GM19035 (cell line): ENCODE measurements at regions not wholly inside any gene's neighbourhood (a gene's known extent, or its start where the extent isn't known, plus 50 kb on each side); places are given as distances from the start of the nearest gene placed in this dataset.
"Not testable (repeated sequence)": the region's sequence is repeated elsewhere in the genome, so short reads cannot be mapped to it uniquely, and the experiment has no call there.

Source experiments
- ATAC-seq: cut with Tn5 transposase; IDR thresholded peaks from one replicate; pipeline ENCODE4 v1.9.1; 2021; ENCODE audit not compliant: unreplicated experiment

DNA sequence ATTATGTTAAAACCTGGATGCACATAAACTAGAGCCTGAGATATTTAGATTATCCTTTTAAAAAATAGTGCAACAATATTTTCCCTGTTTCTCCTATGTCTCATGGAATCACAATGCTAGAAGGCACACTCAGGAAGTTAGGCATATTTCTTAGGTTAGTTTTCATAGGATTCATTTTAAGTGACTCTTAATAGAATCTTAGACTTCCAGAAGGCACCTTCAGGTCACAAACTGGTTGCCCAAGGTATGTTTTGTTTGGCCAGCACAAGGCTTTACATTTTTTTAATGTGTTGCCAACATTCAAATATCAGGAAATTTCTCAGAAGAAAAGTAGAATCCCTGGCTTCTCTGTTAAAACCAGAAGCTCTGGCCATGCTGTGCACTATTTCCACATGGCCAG lies 129.3 kb downstream of the LNPK start:
- no peak for ATAC-seq

- ATAC-seq, result no peak
These were observed 130.1 kb downstream of the LNPK start for GRCh38 chr2:175872005-175872348.

DNA sequence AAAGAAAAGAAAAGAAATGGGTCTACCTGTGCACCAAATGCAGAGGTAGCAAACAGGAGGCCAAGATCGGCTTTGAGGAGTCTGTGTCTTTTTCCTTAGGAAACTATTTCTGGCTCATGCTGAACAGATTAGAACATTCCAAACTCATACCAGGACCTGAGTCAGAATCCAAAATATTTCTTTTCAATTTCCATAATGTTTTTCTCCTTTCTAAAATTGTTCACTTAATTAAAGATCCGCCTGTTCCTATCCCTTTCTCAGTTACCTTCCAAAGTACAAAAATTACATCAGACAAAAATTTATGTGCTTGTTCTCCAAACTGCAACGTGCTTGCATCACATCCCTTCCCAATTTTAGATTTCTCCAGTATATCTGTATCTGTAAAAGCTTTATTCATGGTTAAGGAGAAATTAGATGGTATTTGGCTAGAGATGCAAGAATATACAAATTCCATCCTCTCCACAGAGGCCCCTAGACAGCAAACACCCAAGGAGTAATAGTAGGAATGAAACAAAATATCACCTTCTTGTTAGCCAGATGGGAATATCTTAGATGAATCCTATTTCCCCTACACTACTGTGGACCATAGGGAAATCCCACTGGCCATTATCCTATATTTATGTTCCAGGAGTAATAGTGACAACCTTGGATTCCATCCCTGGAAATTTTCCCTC lies 130.6 kb downstream of the LNPK start:
- no peak for ATAC-seq

- no peak for ATAC-seq
These were observed 136.4 kb downstream of the LNPK start for GRCh38 chr2:175865716-175866115.

GRCh38 chr2:175864137-175864850 lies 137.8 kb downstream of the LNPK start:
- ATAC-seq, result no peak

DNA sequence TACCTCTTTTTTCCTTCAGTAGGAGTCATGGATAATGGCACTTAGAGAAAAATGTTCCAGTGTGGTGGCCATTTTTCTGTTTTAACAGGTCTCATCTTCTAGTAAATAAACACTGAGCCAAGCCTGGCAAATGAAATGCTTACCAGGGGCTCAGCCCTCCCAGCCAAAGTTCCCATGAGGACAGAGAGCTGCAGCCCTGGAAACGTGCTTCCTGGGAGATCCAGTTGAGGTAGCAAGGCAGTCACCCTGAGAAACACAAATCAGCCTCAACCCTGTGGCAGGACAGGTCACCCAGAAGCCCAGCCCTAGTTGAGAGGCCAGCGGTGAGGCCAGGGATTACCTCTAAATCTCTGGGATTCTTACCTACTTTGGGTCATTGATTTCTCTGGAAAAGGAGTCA lies 140.1 kb downstream of the LNPK start:
- no peak for ATAC-seq

DNA sequence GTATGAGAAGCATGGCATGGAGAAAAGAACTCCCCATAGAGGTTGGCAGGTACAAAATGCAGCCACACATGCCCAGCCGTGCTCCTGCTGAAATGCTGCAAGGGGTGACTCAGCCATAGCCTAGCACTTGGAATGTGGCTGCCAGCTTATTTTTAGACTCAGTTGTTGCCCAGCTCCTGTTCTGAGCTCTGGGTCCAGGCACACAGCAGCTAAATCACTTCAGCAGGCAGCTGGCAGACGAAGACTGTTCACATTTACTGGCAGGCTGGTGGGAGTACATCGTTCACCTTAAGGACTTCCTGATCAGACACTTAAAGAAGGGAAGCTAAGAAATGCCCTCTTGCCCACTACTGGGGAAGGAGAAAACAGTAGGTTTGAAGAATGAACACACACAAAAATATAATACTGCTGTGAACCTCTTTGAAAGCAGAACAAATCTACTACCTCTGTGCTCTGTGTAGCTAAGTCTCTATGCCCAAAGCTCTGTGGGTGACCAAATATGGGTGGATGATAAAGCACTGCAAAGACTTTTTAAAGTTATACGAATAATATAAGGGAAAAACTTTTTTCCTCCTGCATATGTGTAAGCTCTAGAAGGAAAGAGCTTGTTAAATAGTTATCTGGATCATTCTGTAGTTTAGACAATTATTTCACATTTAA lies 146.1 kb downstream of the LNPK start:
- no peak for ATAC-seq

- no peak for ATAC-seq
These were observed 146.8 kb downstream of the LNPK start for GRCh38 chr2:175855236-175855635.

GRCh38 chr2:175854665-175855064 lies 147.4 kb downstream of the LNPK start:
- no peak for ATAC-seq

GRCh38 chr2:175854129-175854528 lies 147.9 kb downstream of the LNPK start:
- no peak for ATAC-seq

DNA sequence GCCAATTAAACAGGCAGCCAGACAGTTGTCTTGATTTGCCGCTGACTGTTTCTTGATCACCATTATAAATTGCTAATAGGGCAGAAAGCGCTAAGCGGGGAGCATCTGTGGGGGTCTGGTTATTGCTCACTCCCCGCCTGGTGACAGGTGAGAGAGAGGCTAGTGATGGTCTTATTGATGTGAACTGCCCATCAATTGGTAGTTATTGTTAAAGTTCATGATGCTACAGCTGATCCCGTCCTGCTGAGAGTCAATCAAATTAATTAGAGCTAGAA lies 148.5 kb downstream of the LNPK start:
- ATAC-seq, result no peak

- ATAC-seq, result no peak
These were observed 149.0 kb downstream of the LNPK start for GRCh38 chr2:175852879-175853615.

DNA sequence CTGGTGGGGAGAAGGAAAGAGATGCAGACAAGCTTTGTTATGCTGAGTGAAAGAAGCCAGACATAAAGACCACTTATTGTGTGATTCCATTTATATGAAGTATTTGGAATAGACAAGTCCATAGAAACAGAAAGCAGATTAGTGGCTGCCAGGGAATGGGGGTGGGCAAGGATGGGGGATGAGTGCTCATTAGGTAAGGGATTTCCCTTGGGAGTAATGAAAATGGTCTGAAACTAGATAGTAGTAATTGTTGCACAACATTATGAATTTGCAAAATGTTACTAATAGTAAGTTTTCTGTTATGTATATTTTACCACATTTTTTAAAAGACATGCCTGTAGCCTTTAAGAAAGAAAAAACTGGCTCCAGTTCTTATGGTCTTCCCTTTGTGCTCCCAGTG lies 154.9 kb downstream of the LNPK start:
- ATAC-seq, result no peak

- ATAC-seq, result no peak
These were observed 157.9 kb downstream of the LNPK start for GRCh38 chr2:175844169-175844568.

GRCh38 chr2:175843625-175844024 lies 158.4 kb downstream of the LNPK start:
- no peak for ATAC-seq

- ATAC-seq, result no peak
These were observed 159.1 kb downstream of the LNPK start for GRCh38 chr2:175842996-175843395.

DNA sequence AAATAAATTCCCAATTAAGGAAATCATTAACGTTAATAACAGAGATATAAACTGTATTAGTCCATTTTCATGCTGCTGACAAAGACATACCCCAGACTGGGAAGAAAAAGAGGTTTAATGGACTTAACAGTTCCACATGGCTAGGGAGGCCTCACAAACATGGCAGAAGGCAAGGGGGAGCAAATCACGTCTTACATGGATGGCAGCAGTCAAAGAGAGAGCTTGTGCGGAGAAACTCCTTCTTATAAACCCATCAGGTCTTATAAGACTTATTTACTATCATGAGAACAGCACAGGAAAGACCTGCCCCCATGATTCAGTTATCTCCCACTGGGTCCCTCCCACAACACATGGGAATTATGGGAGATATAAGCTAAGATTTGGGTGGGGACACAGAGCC lies 161.3 kb downstream of the LNPK start:
- ATAC-seq, result not testable (repeated sequence)

- ATAC-seq, result no peak
These were observed 161.8 kb downstream of the LNPK start for GRCh38 chr2:175840256-175840655.

DNA sequence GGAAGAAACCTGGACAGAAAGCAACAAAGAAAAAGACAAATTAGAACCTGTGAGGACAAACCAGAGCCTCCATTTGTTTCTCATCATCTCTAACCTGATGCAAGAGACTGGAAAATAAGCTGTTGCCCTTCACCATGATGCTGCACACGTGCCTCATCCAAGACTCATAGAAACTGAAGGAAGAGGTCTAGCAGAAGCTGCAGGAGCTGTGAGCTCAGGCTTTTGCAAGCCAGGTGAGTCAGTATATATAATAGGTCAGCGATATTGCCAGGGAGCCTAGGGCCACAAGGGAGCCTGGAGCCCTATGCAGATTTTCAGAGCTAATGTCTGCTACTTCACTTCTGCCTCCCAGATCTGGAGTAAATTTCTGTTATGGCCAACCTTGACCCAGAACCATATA lies 163.1 kb downstream of the LNPK start:
- ATAC-seq, result no peak

- no peak for ATAC-seq
These were observed 165.0 kb downstream of the LNPK start for GRCh38 chr2:175837046-175837445.

- ATAC-seq, result no peak
These were observed 165.7 kb downstream of the LNPK start for GRCh38 chr2:175836361-175836760.

- ATAC-seq, result no peak
These were observed 167.6 kb downstream of the LNPK start for GRCh38 chr2:175834477-175834876.
